Mucosa of gallbladder (tissue), 1 donor: ENCODE measurements at regions not wholly inside any gene's neighbourhood (a gene's known extent, or its start where the extent isn't known, plus 50 kb on each side); places are given as distances from the start of the nearest gene placed in this dataset.
"Not testable (repeated sequence)": the region's sequence is repeated elsewhere in the genome, so short reads cannot be mapped to it uniquely, and the experiment has no call there.

Experiments used
- DNase-seq: peaks from one replicate; pipeline ENCODE4 v3.0.0-alpha.2; 2020; ENCODE audit warnings: low spot score
- donor health status: DM: no; HTN: no; CAD: no.

DNA sequence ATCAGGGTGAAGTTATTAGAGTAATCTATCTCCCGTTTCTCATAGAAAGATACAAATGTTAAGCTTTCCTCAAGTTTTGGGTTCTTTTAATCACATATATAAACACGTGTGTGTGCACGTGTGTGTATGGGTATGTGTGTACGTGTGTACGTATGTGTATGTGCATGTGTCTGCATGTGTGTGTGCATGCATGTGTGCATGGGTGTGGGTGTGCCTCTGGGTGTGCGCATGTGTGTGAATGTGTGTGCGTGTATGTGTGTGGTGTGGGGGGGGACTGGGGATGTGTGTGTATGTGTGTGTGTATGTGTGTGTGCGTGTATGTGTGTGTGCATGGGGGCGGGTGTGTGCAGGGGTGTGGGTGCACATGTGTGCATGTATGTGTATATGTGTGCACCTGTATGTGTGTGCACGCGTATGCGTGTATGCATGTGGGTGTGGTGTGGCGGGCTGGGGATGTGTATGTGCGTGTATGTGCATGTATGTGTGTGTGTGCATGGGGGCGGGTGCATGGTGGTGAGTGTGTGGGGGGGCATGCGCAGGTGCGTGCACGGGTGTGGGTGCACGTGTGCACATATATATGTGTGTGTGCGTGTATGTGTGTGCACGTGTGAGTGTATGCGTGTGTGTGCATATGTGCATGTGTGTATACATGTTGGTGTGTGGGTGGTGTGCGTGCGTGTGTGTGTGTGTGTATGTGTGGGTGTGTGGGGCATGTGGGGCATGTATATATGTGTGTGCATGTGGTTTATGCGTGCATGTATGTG lies 304.0 kb downstream of the MBD2 start:
- DNase-seq = no peak

DNA sequence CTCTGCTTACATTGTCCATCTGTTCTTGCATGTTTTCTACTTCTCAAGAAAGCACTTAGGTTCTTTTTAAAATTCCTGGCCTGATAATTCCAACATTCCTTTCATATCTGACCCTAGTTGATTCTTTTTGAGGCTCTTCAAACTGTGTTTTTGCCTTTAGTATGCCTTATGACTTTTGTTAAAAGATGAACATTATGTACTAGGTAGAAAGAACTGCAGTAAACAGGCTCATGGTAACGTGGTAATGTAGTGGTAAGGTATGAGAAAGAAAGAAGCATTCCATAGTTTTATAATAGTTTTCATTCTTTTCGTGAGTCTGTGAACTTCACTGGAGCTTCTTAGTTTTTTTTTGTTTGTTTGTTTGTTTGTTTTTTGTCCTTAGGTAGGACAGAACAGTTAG lies 306.4 kb downstream of the MBD2 start:
- no peak for DNase-seq

DNA sequence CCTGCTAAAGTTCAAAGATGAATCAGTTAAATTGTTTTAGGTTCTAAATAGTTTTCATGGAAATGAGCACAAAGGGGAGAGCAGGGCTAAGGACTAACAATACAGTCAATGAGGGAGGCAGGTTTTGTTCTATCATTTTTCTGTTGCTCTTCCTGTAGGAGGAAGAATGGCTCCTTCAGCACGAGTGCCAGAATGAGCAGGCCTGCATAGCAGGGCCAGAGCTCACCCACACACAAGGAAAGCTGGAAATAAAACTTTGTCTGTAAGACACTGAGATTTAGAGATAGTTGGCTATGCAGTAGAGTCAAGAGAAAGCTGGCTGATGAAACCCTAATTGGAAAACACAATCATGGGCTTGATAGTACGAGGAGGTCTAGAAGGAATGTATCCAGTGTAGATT lies 313.3 kb downstream of the MBD2 start:
- no peak for DNase-seq

DNA sequence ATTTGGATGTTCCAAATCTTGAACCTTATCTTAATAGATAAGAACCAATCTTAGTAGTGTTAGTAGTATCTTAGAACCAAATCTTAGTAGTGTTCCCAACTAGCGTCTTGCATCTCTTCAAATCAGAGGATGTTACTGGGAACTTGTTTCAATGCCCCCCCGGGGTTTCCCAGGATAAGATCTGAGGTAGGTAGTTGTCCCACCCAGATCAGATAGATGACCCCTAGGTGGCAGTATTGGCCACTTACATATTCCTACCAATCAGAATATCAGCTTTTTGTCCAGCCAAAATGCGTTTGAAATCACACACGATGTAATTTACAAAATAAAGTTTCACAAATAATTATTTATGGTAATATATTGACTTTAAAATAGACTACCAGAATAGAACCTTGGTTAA lies 314.8 kb downstream of the MBD2 start:
- DNase-seq = no peak

DNA sequence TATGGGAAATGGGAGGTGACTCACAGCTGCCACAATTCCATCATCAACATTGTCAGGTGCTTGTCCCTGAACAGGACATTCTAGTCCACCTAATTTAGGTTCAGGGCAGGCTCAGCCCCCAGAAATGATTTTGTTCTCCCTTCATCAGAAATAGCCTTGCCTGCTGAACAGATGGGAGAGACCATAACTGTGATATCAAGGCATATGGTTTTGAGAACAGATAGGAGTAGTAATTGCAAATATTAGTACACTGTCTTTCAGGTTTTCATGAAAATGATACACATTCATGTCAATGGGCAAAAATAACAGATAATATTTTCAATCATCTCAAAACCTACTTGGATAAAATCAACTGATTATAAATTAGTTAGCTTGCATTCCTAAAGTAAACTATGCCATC lies 316.5 kb downstream of the MBD2 start:
- no peak for DNase-seq

DNA sequence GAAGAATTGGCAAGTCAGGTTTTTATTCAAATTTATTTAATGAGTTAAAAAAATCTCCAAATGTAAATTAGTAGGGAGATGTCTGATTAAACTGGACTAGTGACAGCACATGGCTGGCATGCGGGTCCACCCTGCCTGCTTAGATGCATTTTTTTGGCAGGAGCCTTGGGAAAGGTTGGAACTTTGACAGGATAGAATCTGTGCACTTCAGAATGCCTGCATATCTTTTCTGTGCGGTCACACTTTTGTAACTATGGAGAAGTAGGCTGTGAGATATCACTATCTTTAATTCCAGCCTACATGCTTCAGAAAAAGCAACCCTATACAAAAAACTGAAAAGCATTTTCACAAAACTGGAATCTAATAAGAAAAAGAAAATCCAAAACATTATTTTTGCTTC lies 317.8 kb downstream of the MBD2 start:
- DNase-seq = no peak

DNA sequence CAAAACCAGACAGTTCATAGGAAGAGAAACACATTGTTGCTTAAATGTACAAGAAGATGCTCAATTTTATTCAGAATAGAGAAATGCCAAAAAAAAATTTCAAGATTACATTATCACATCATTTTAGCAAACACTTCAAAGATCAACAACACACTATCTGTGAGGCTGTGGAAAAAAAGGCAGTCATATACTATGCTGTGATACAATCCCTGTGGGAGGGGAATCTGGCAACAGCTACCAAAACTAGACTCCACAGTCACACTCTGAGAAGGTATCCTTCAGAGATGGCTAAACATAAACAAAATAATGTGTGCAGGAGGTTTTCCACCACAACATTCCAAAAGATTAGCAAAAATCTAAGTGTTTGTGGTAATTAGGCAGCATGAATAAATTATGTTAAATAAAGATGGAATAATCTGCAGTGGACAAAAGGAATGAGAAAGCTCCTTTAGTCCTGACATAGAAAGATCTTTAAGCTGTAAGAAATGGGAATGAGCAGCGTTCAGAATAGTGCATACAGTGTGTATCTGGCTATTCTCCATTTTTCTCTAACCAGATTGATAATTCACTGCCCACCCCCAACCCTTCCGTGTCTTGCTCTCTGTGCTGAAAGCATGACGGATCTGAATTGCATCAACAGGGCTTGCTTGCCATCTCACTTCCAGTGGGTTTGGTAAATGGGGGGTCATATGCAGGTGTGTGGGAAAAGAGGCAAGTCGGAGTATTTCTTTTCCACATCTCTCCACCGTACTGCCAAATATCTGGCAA lies 329.6 kb downstream of the MBD2 start:
- no peak for DNase-seq

DNA sequence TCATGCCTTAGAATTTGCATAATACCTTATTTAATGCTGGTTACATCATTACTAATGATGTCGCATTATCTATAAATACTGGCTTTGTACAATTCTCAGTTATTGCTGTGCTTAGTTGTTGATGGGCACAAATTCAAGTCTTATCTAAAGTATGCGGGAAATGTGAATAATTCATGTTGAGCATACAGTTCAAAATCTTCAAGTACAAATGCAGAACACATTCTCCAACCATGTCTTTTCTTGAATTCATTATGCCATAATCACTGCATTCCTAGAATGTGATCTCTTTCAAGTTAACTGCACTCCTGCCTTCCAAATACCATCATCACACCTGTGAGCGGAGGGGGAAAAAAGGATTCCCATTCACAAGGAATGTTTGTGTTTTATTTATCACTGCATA lies 337.0 kb downstream of the MBD2 start:
- DNase-seq = no peak

DNA sequence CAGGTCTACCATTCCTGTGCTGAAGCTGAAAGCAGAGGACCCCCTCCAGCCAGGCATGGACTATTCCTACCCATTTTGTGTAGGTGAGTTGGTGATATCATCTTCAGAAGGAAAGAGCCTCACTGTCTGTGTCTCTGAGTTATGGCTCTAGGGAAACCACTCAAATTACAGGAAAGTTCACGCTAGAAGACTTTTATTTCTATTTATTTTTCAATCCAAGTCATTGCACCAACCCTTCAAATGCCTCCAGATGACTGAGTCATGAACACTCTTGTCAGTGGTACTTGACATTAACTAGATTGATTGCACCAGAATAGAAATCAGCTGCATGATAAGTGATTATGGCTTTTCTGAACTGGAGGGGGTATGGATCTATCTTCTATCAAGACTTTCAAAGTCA lies 338.4 kb downstream of the MBD2 start:
- no peak for DNase-seq

DNA sequence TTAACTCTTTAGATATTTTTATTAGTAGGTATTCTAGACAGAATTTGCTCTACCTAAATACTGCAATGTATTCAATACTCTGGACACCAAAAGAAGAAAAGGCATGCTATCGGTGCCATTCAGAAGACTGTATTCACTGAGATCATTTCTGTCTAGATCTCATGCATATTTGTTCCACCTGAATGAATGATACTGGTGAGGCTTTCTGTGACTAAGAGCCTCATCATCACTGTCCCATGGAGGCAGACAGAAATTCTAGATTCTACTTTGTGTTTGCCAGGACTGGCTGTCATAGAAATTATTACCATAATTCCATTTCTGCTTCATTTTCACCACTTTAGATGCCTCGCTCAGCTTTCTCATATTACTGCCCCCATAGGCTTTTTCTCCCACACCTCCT lies 340.7 kb downstream of the MBD2 start:
- DNase-seq = no peak

DNA sequence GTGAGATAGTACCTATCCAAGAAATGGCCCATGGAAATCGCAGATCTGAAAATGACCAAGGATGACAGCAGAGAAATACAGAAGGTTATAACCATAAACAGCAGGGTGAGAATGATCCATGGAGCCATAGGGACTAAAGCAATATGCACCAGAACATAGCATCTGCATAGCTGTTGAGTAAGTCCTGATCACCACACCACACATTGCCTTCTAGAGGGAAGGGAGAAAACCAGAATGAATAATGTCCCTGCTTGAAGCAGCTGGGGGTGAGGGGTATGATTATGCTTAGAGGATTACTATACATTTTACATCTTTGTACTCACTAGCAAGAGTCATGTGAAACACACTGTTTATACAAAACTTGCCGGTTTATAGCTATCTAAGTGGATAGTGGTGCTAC lies 350.4 kb downstream of the MBD2 start:
- no peak for DNase-seq

DNA sequence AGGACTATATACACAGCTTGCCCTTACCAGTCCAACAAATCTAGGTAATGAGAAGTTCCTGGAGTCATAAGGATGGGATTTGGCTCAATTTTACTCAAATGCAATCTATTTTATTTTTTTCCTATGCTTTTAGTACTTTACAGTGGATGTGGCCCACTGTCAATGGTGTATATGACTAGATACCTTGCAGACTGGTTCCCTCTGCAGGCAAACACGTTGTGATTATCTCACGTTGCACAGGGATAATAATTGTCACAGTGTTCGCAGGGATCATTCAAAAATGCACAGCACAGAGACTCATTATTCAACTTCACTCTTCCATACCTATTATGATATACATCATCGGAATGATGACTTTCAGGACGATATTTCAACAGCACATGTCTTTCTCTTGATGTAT lies 359.7 kb downstream of the MBD2 start:
- no peak for DNase-seq

DNA sequence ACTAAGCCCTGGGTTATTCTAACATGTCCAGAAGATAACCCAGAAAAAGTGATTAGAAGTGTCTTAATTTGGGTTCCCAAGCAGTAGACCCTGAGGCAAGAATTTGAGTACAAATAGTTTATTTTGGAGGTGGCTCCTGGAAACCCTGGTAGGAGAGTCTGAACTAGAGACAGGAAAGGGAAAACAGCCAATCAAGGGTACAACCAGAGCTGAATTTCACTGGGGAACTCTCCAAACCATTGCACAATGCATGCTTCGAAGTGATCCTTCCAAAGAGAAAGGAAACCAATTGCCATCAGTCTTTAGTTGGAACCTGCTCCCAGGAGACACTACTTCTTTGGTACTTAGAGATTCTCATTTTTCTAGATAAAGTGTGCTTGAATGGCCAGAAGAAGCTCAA lies 361.5 kb downstream of the MBD2 start:
- no peak for DNase-seq

DNA sequence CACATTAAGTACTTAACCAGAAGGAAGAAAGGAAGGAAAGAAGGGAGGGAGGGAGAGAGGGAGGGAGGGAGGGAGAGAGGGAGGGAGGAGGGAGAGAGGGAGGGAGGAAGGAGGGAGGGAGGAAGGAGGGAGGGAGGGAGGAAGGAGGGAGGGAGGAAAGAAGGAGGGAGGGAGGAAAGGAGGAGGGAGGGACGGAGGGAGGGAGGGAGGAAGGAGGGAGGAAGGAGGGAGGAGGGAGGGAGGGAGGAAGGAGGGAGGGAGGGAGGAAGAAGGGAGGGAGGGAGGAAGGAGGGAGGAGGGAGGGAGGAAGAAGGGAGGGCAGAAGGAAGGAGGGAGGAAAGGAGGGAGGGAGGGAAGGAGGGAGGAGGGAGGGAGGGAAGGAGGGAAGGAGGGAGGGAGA lies 363.3 kb downstream of the MBD2 start:
- DNase-seq = no peak

DNA sequence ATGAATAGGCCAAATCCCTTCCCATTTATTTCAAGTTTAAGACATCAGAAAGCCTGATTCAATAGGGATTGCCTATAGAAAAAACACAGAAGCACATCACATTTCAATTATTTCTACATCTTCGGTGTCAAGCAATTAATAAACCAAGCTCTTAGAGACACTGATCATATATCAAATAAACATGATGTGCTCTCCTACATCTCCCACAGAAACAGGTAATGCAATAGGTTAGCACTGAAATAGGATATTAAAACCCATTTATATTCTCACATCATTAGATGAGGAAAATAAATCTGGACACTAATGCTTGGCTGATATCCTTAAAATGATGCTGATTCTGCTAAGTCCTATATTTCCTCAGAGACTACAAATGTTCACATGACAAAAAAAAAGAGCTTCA lies 364.7 kb downstream of the MBD2 start:
- DNase-seq = no peak

DNA sequence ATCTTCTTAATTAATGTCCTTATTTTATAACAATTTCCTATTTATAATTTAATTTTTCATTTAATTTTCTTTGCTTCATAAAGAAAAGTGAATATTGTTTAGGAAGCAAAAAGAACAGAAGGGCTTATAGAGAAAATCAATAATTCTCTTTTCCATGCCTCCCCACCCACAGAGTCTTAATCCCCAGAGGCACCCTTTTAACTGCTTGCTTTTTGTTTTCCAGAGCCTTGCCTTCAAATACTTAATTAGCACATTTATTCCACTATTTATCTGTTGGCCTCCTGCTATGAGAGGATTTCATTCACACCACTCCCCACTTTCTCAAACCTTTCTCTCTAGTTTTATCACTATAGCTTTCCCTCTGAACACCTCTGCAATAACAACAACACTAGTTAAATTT lies 373.6 kb downstream of the MBD2 start:
- DNase-seq = no peak

DNA sequence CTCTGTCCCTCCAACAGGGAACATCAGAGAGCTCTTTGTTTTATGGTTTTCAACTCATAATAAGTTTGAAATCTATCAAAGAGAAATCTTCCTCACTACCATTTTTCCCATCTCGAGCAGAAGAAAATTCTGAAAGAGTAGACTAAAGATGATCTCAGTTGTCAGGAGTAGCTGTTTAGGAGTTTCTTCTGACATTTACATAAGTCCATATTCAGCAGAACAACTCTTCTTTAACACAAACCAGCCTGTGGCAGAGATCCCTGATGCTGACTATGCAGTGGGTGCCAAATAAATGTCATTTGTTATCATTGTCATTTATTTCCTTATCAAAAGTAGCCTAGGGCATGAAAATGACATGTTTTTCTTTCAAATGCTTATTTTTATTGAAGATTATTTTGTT lies 380.7 kb downstream of the MBD2 start:
- no peak for DNase-seq

DNA sequence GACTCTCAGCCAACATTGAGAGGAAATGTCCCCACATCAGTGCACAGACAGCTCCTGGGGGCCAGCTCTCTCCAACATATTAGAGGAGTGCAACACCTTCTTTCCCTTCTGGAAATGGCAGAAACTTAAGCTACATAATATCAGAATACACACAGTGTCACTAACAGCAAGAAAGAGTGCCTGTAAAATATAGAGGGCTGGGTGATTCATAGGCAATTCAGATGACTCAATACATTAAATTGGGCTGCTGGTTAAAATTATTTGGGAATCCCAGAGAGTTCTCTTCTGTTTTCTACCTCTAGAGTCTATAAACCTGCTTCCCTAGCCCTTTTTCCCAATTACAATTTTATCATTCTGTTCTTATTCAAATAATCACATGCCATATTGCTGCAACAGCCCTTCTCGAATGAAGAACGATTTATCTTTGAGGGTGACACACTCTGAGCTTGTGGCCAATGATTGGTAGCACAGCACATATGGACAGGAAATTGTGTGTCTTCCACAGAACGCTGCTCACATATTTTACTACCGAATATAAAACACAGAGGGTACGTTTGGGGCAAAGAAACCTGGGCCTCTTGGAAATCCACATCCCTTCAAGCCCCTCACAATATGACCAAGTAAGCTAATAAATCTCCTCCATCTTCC lies 381.2 kb downstream of the MBD2 start:
- no peak for DNase-seq

DNA sequence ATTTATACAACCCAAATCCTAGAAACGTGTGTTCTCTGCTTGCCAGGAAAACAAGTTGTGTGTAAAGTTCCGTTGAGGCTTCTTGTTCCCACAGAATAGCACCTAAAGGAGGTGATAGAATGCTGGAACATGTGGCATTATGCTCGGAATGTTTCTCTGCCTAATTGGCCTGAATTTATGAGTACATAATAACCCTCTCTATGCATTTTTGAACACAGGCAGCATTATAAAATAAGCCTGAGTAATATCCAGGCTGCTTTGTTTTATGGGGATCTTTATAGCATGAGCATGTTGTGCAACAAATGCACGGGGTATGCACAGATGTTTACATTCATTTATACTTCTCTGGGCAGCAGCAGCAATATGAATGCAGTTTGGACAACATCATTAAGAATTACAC lies 385.7 kb downstream of the MBD2 start:
- DNase-seq = no peak

DNA sequence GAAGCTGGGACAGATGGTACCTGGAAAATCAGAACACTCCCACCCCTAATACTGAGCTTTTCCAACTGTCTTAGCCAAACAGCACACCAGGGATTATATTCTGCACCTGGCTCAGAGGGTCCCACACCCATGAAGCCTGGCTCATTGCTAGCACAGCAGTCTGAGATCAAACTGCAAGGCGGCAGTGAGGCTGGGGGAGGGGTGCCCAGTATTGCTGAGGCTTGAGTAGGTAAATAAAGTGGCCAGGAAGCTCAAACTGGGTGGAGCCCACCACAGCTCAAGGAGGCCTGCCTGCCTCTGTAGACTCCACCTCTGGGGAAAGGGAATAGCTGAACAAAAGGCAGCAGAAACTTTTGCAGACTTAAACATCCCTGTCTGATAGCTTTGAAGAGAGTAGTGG lies 403.3 kb downstream of the MBD2 start:
- not testable (repeated sequence) for DNase-seq

DNA sequence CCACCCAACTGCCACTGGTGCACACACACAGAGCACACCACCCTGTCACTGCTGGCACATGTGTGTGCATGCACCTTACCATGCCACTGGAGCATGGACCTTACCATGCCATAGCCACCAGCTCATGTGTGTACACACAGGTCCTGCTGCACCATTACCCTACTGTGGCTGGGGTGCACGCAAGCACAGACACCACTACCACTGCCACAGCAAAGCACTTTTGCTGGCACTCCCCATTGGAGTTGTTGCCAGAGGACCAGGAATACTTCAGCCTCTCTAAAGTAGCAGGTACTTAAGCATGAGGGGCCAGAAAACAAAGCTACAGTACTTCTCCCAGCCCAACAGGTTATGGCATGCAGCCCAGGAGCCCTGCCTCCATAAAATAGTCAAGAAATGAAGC lies 404.8 kb downstream of the MBD2 start:
- no peak for DNase-seq

DNA sequence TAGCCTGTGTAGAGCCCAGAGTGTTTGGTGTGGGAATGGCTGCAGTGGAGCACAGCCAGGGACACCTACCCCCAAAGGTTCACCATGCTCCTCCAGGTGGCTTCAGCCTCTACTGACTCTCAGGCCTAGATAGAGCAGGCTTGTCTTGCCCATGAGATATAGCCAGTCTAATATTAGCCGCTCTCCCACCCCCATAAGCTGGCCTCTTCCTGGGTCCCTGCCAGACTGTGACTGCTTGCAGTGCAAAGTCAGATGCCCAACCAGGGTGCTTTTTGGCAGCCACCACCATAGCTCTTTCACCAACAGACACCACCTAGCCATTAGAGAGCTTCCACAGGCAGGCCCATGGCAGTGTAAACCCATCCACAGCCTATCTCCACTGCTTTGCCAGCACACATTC lies 405.3 kb downstream of the MBD2 start:
- DNase-seq = no peak
